ENCODE measurements at regions not wholly inside any gene's neighbourhood (a gene's known extent, or its start where the extent isn't known, plus 50 kb on each side); places are given as distances from the start of the nearest gene placed in this dataset.

GRCh38 chr5:160960592-160960991, 108.6 kb upstream of the ATP10B start:
- no peaks in the 10 kb centered on the region for H3K4me1 ChIP-seq
- TF ChIP-seq CTCF (IDR thresholded peaks at IDR 0.05 in 4 of 5, conservative IDR thresholded peaks at IDR 0.05 in 1 of 5) (no peak), POLR2A (IDR thresholded peaks at IDR 0.05) (no peak)
- H3K4me3 ChIP-seq, result no peak overlapping the region
- no peaks in the 10 kb centered on the region for H3K27me3 ChIP-seq
- H3K9me3 ChIP-seq, result no peaks in the 10 kb centered on the region
- H3K36me3 ChIP-seq, result no peaks in the 10 kb centered on the region
- in situ Hi-C loops (cut with MboI; ENCODE audit: low sequenced_read_pairs in 4 of 4), result no loop called here
- H3K27ac ChIP-seq, result no peak overlapping the region
- ATAC-seq (no peak), DNase-seq (no peak)
- intact Hi-C loops (cut with DNase I; ENCODE audit: low total_unique reads), result no loop called here

- in situ Hi-C loops (cut with MboI; ENCODE audit: low sequenced_read_pairs in 4 of 4), result no loop called here
- TF ChIP-seq CTCF (IDR thresholded peaks at IDR 0.05 in 4 of 5, conservative IDR thresholded peaks at IDR 0.05 in 1 of 5) (no peak), POLR2A (IDR thresholded peaks at IDR 0.05) (no peak)
- H3K27me3 ChIP-seq, result no peaks in the 10 kb centered on the region
- H3K27ac ChIP-seq, result no peak overlapping the region
- no peak for ATAC-seq
- H3K36me3 ChIP-seq, result no peaks in the 10 kb centered on the region
- H3K4me3 ChIP-seq, result no peak overlapping the region
- no peaks in the 10 kb centered on the region for H3K4me1 ChIP-seq
- H3K9me3 ChIP-seq, result no peaks in the 10 kb centered on the region
- DNase-seq, result no peak
- intact Hi-C loops (cut with DNase I; ENCODE audit: low total_unique reads), result no loop called here
Observed at GRCh38 chr5:160959804-160960203, 107.8 kb upstream of the ATP10B start.

GRCh38 chr5:160957312-160957861, 105.4 kb upstream of the ATP10B start:
- H3K36me3 ChIP-seq, result no peaks in the 10 kb centered on the region
- H3K27me3 ChIP-seq, result no peaks in the 10 kb centered on the region
- no peaks in the 10 kb centered on the region for H3K4me1 ChIP-seq
- no peak overlapping the region for H3K4me3 ChIP-seq
- ATAC-seq (no peak), DNase-seq (no peak)
- no peak for TF ChIP-seq CTCF (IDR thresholded peaks at IDR 0.05 in 4 of 5, conservative IDR thresholded peaks at IDR 0.05 in 1 of 5)
- TF ChIP-seq POLR2A (IDR thresholded peaks at IDR 0.05), result no peak
- intact Hi-C loops (cut with DNase I; ENCODE audit: low total_unique reads) (no loop called here), in situ Hi-C loops (cut with MboI; ENCODE audit: low sequenced_read_pairs in 4 of 4) (no loop called here)
- no peak overlapping the region for H3K27ac ChIP-seq
- no peaks in the 10 kb centered on the region for H3K9me3 ChIP-seq

GRCh38 chr5:160956051-160956450, 104.0 kb upstream of the ATP10B start:
- ATAC-seq, result no peak
- TF ChIP-seq POLR2A (IDR thresholded peaks at IDR 0.05), result no peak
- TF ChIP-seq CTCF (IDR thresholded peaks at IDR 0.05 in 4 of 5, conservative IDR thresholded peaks at IDR 0.05 in 1 of 5), result no peak
- intact Hi-C loops (cut with DNase I; ENCODE audit: low total_unique reads), result no loop called here
- in situ Hi-C loops (cut with MboI; ENCODE audit: low sequenced_read_pairs in 4 of 4), result no loop called here
- H3K36me3 ChIP-seq, result no peaks in the 10 kb centered on the region
- H3K4me3 ChIP-seq, result no peak overlapping the region
- H3K4me1 ChIP-seq, result no peaks in the 10 kb centered on the region
- no peaks in the 10 kb centered on the region for H3K9me3 ChIP-seq
- no peaks in the 10 kb centered on the region for H3K27me3 ChIP-seq
- no peak for DNase-seq
- H3K27ac ChIP-seq, result no peak overlapping the region

GRCh38 chr5:160950311-160950710, 98.3 kb upstream of the ATP10B start:
- Histone ChIP-seq H3K4me1 (no peaks in the 10 kb centered on the region), H3K36me3 (no peaks in the 10 kb centered on the region), H3K9me3 (no peaks in the 10 kb centered on the region), H3K27me3 (no peaks in the 10 kb centered on the region), H3K27ac (no peak overlapping the region), H3K4me3 (no peak overlapping the region)
- intact Hi-C loops (cut with DNase I; ENCODE audit: low total_unique reads) (no loop called here), in situ Hi-C loops (cut with MboI; ENCODE audit: low sequenced_read_pairs in 4 of 4) (no loop called here)
- no peak for ATAC-seq
- TF ChIP-seq CTCF (IDR thresholded peaks at IDR 0.05 in 4 of 5, conservative IDR thresholded peaks at IDR 0.05 in 1 of 5) (no peak), POLR2A (IDR thresholded peaks at IDR 0.05) (no peak)
- DNase-seq, result no peak
